OCI-LY7 (cell line): ENCODE measurements at regions not wholly inside any gene's neighbourhood (a gene's known extent, or its start where the extent isn't known, plus 50 kb on each side); places are given as distances from the start of the nearest gene placed in this dataset.

ENCODE experiments used
- BruUV-seq: library from RNA; stranded (reverse); fragments of 400-500 nt; replicated peaks from 2 replicates; lab custom pipeline; 2021; lab: Mats Ljungman, UMichigan
- CTCF ChIA-PET: fragments of 300-600 bp; sonication (Branson Sonifier 250); formaldehyde crosslinking; loops from one replicate; lab custom pipeline; 2022; ENCODE audit warnings: antibody characterized with exemption; ENCODE audit not compliant: unreplicated experiment; lab: Charles Lee
- POLR2A ChIA-PET: fragments of 300-600 bp; sonication (Branson Sonifier 250); formaldehyde crosslinking; loops from one replicate; lab custom pipeline; 2022; ENCODE audit warnings: antibody characterized with exemption; lab: Charles Lee
- DNase-seq: peaks from one replicate; pipeline ENCODE4 v3.0.0-alpha.2; 2015; ENCODE audit warnings: low spot score
- H2AFZ ChIP-seq: fragments of 200-600 bp; sonication (generic), shearing (Covaris generic); 2 replicates; pipeline ENCODE4 v1.6.1; 2014; ENCODE audit warnings: mild to moderate bottlenecking, antibody characterized with exemption, low read length, moderate library complexity
- H3K27ac ChIP-seq: fragments of 200-600 bp; sonication (generic); 2 replicates; pipeline ENCODE4 v1.5.1; 2014; ENCODE audit warnings: mixed run types, low read depth, mild to moderate bottlenecking, moderate library complexity, low read length, inconsistent platforms; ENCODE audit not compliant: poor library complexity, severe bottlenecking
- H3K36me3 ChIP-seq: fragments of 200-600 bp; sonication (generic); 2 replicates; pipeline ENCODE4 v1.6.1; 2014; ENCODE audit warnings: mild to moderate bottlenecking, antibody characterized with exemption, low read length, moderate library complexity, mixed read lengths; ENCODE audit not compliant: insufficient read depth
- H3K4me1 ChIP-seq: fragments of 200-600 bp; sonication (generic); 2 replicates; pipeline ENCODE4 v1.5.1; 2014; ENCODE audit warnings: mild to moderate bottlenecking, low read length; ENCODE audit not compliant: insufficient read depth, poor library complexity, severe bottlenecking
- H3K4me2 ChIP-seq: fragments of 200-600 bp; sonication (generic); 2 replicates; pipeline ENCODE4 v1.6.1; 2014; ENCODE audit warnings: mild to moderate bottlenecking, low read length
- H3K4me3 ChIP-seq: fragments of 200-600 bp; sonication (generic); 2 replicates; pipeline ENCODE4 v1.5.1; 2014; ENCODE audit warnings: mild to moderate bottlenecking, low read depth, low read length; ENCODE audit not compliant: poor library complexity, severe bottlenecking
- H3K79me2 ChIP-seq: fragments of 200-600 bp; sonication (generic); 2 replicates; pipeline ENCODE4 v1.6.1; 2016; ENCODE audit warnings: low read depth, mild to moderate bottlenecking, low read length, moderate library complexity, mixed read lengths; ENCODE audit not compliant: insufficient read depth
- H3K9me2 ChIP-seq: fragments of 200-600 bp; sonication (generic); 2 replicates; pipeline ENCODE4 v1.6.1; 2016; ENCODE audit warnings: mild to moderate bottlenecking, low read length, mixed read lengths; ENCODE audit not compliant: insufficient read depth
- H3K9me3 ChIP-seq: fragments of 200-600 bp; sonication (generic); 2 replicates; pipeline ENCODE4 v1.6.1; 2014; ENCODE audit warnings: mild to moderate bottlenecking, mixed run types, low read length, mixed read lengths
- H4K20me1 ChIP-seq: fragments of 200-600 bp; sonication (generic); 2 replicates; pipeline ENCODE4 v1.6.1; 2014; ENCODE audit warnings: mild to moderate bottlenecking, antibody characterized with exemption, low read length, moderate library complexity, mixed read lengths; ENCODE audit not compliant: insufficient read depth
- EZH2phosphoT487 ChIP-seq: fragments of 200-600 bp; sonication (generic); IDR thresholded peaks from 2 replicates; pipeline ENCODE4 v1.6.1; 2018; ENCODE audit warnings: low read depth, borderline replicate concordance, mild to moderate bottlenecking, mixed run types, antibody characterized with exemption, low read length, moderate library complexity, mixed read lengths
- intact Hi-C: fragments of 100-400 bp; cut with micrococcal nuclease; formaldehyde crosslinking; loops from one replicate; pipeline ENCODE4 v1.10.0; 2022; ENCODE audit not compliant: unreplicated experiment
- TF ChIP-seq, protein P1 (sequence below): fragments of 200-600 bp; sonication (generic); conservative IDR thresholded peaks from 2 replicates; pipeline ENCODE4 v1.5.1; 2014; ENCODE audit warnings: mild to moderate bottlenecking, antibody characterized with exemption, low read length, moderate library complexity, mixed read lengths

DNA sequence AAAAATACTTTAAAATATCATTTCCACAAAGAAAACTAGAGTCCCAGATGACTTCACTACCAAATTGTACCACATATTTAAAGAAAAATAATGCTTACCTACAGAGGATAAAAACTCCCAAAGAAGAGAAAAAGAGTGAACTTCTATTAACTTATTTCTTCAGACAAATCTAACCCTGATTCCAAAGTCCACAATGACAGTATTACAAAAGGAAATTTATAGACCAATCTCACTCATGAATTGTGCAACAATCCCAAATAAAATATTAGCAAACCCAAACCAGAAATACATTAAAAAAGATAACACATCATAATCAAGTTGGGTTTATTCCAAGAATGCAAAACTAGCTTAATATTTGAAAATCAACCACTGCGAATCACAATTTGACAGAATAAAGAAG is 161.4 kb upstream of the GALNT2 start:
- Histone ChIP-seq H3K4me2 (no peak overlapping the region), H2AFZ (no peak overlapping the region), H4K20me1 (no peaks in the 10 kb centered on the region), H3K27ac (no peak overlapping the region), H3K9me2 (no peaks in the 10 kb centered on the region), H3K4me1 (no peaks in the 10 kb centered on the region), H3K36me3 (no peaks in the 10 kb centered on the region), H3K9me3 (peaks cover 4% of the 10 kb centered on the region; the same call in 1 of the 2 replicates), H3K79me2 (no peaks in the 10 kb centered on the region), H3K4me3 (no peak overlapping the region)
- CTCF ChIA-PET, result no interaction called here
- TF ChIP-seq, protein P1, sequence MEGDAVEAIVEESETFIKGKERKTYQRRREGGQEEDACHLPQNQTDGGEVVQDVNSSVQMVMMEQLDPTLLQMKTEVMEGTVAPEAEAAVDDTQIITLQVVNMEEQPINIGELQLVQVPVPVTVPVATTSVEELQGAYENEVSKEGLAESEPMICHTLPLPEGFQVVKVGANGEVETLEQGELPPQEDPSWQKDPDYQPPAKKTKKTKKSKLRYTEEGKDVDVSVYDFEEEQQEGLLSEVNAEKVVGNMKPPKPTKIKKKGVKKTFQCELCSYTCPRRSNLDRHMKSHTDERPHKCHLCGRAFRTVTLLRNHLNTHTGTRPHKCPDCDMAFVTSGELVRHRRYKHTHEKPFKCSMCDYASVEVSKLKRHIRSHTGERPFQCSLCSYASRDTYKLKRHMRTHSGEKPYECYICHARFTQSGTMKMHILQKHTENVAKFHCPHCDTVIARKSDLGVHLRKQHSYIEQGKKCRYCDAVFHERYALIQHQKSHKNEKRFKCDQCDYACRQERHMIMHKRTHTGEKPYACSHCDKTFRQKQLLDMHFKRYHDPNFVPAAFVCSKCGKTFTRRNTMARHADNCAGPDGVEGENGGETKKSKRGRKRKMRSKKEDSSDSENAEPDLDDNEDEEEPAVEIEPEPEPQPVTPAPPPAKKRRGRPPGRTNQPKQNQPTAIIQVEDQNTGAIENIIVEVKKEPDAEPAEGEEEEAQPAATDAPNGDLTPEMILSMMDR, result no peak
- no peak for TF ChIP-seq EZH2phosphoT487
- POLR2A ChIA-PET, result no interaction called here
- no peak for DNase-seq
- intact Hi-C loops, result no loop called here
- BruUV-seq, result no TSS peak

DNA sequence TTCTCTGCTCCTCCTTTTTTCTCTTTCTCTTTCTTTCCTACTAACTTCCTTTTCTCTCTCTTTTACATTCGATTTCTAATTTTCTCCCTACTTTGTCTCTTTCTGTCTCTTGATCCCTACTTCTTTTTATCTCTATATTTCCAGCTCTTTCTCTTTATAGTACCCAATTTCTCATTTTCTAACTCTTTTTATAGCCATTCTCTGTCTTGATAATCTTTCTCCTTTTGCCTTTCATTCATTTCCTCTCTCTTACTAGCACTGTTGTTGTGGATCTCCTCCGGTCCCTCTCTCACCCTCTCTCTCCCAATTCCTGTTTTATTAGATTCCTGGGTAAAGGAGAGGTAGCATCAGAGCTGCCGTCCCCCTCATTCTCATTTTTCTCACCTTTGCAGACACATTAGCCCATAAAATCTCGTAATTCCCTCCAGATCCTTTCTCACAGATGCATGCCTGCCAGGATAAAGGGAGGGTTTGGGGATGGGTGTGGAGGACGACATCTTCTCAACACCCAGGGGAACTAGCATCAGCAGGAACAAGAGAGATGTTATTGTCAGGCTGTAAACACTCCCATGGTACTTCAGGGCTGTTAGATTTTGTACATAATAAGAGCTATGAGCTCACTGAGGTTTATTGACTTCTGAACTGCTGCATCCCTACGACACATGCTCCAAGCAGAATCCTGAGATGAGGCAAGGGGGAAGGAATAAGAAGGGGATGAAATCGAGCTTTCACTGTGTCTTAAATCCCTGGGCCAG is 159.0 kb upstream of the GALNT2 start:
- BruUV-seq, result no TSS peak
- ChIA-PET POLR2A (no interaction called here), CTCF (no interaction called here)
- Histone ChIP-seq H2AFZ (no peak overlapping the region), H3K27ac (no peak overlapping the region), H3K9me2 (no peaks in the 10 kb centered on the region), H3K36me3 (no peaks in the 10 kb centered on the region), H4K20me1 (no peaks in the 10 kb centered on the region), H3K4me2 (no peak overlapping the region), H3K9me3 (no peaks in the 10 kb centered on the region), H3K79me2 (no peaks in the 10 kb centered on the region), H3K4me3 (no peak overlapping the region), H3K4me1 (no peaks in the 10 kb centered on the region)
- no peak for DNase-seq
- intact Hi-C loops, result no loop called here
- TF ChIP-seq EZH2phosphoT487, result no peak
- TF ChIP-seq, protein P1, result no peak

DNA sequence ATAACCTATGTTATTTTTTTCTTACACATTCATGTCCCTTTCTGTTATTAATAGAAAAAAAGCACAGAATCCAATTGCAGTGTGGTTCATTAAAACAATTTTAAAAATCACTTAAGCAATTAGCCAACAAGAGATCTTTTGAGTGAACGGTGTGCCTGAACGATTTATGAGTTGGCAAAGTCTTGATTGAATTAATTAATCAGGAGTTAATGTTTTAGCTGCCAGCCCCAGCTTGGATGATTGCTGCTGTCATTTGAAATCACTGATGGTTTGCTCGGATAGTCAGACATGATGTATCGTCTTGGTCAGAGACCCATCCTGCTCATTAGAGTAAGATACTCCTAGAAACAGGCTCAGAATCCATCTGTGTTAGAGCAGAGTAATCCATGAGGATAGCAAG is 158.3 kb upstream of the GALNT2 start:
- H3K4me2 ChIP-seq, result no peak overlapping the region
- H3K4me3 ChIP-seq, result no peak overlapping the region
- H3K4me1 ChIP-seq, result no peaks in the 10 kb centered on the region
- H3K9me3 ChIP-seq, result no peaks in the 10 kb centered on the region
- no peak overlapping the region for H3K27ac ChIP-seq
- H3K36me3 ChIP-seq, result no peaks in the 10 kb centered on the region
- CTCF ChIA-PET, result no interaction called here
- H3K9me2 ChIP-seq, result no peaks in the 10 kb centered on the region
- H2AFZ ChIP-seq, result no peak overlapping the region
- TF ChIP-seq, protein P1, result no peak
- no peak for TF ChIP-seq EZH2phosphoT487
- H4K20me1 ChIP-seq, result no peaks in the 10 kb centered on the region
- POLR2A ChIA-PET, result interaction anchor here (1.4 kb wide), 1 partner anchor 11 kb away, joined by 3 read pairs; no protein-coding TSS in a partner anchor
- H3K79me2 ChIP-seq, result no peaks in the 10 kb centered on the region
- intact Hi-C loops, result no loop called here
- no peak for DNase-seq
- BruUV-seq, result no TSS peak
